Duodenal mucosa (tissue), 2 donors: ENCODE measurements at regions not wholly inside any gene's neighbourhood (a gene's known extent, or its start where the extent isn't known, plus 50 kb on each side); places are given as distances from the start of the nearest gene placed in this dataset.

Experiments
- H3K27ac ChIP-seq: one replicate; pipeline ENCODE4 v1.7.0; 2013; ENCODE audit warnings: low read depth, low read length
- H3K27me3 ChIP-seq, 2 donors: one replicate each; pipeline ENCODE4 v1.7.0; 2013; ENCODE audit warnings: low read length in 2 of 2, control low read depth in 1 of 2; ENCODE audit not compliant: insufficient read depth in 2 of 2, control insufficient read depth in 1 of 2
- H3K36me3 ChIP-seq, 2 donors: one replicate each; pipeline ENCODE4 v1.7.0; 2013; ENCODE audit warnings: low read length in 2 of 2, control low read depth in 1 of 2; ENCODE audit not compliant: insufficient read depth in 2 of 2, control insufficient read depth in 1 of 2
- H3K4me1 ChIP-seq, 2 donors: one replicate each; pipeline ENCODE4 v1.7.0; 2013; ENCODE audit warnings: low read length in 2 of 2, control low read depth in 1 of 2; ENCODE audit not compliant: insufficient read depth in 2 of 2, control insufficient read depth in 1 of 2
- H3K4me3 ChIP-seq, 2 donors: one replicate each; pipeline ENCODE4 v1.7.0; 2013; ENCODE audit warnings: low read length in 2 of 2, low read depth in 1 of 2
- H3K9ac ChIP-seq, 2 donors: one replicate each; pipeline ENCODE4 v1.7.0; 2013; ENCODE audit warnings: low read length in 2 of 2, low read depth in 1 of 2
- H3K9me3 ChIP-seq, 2 donors: one replicate each; pipeline ENCODE4 v1.7.0; 2013; ENCODE audit warnings: low read length in 2 of 2, control low read depth in 1 of 2; ENCODE audit not compliant: control insufficient read depth in 1 of 2

DNA sequence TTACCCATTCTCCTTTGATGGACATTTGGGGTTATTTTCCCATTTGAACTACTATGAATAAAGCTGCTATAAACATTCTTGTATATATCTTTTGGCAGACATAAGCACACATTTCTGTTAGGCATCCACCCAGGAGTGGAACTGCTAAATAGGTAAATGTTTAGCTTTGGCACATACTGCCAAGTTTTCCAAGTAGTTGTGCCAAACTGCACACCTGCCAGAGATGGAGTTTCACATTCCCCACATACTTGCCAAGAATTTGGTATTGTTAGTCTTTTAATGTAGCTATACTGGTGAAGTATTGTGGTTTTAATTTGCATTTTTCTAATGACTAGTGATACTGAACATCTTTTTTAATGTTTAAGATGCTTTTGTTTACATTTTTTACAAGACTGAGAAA, 201.0 kb downstream of the GXYLT1 start:
- Histone ChIP-seq H3K4me1 (no peaks in the 10 kb centered on the region), H3K27me3 (no peaks in the 10 kb centered on the region), H3K9ac (no peak overlapping the region), H3K36me3 (no peaks in the 10 kb centered on the region), H3K9me3 (peaks cover 6 to 9% of the 10 kb centered on the region in 2 donors), H3K27ac (no peak overlapping the region), H3K4me3 (no peak overlapping the region)

DNA sequence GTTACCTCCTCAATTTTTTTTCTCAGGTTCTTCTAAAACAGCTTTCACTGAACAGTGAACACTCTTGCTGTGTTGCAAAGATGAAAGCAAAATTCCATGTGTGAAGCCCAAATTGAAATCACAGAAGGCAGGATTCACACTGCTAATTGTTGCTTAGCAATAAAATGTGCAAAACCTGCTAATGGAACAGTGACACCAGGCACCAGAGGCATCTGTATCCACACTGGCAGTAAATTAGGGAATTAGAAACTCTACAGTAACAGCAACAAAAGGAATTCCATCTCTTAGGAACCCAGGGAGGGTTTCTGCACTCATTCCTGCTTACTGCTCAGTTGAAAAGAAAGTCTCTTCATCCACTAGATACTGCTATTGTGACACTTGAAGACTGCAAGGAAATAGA, 202.3 kb downstream of the GXYLT1 start:
- H3K4me1 ChIP-seq: no peaks in the 10 kb centered on the region
- H3K4me3 ChIP-seq: no peak overlapping the region
- no peaks in the 10 kb centered on the region for H3K36me3 ChIP-seq
- H3K9me3 ChIP-seq: peaks cover 6 to 9% of the 10 kb centered on the region in 2 donors
- H3K27me3 ChIP-seq: no peaks in the 10 kb centered on the region
- H3K27ac ChIP-seq: no peak overlapping the region
- no peak overlapping the region for H3K9ac ChIP-seq

GRCh38 chr12:41941079-41941478, 203.6 kb downstream of the GXYLT1 start:
- H3K9ac ChIP-seq: no peak overlapping the region
- H3K36me3 ChIP-seq: no peaks in the 10 kb centered on the region
- no peaks in the 10 kb centered on the region for H3K27me3 ChIP-seq
- H3K27ac ChIP-seq: no peak overlapping the region
- H3K4me3 ChIP-seq: no peak overlapping the region
- H3K4me1 ChIP-seq: no peaks in the 10 kb centered on the region
- H3K9me3 ChIP-seq: peaks cover 3 to 4% of the 10 kb centered on the region in 2 donors

- H3K9me3 ChIP-seq: no peaks in the 10 kb centered on the region
- H3K27ac ChIP-seq: no peak overlapping the region
- H3K36me3 ChIP-seq: no peaks in the 10 kb centered on the region
- H3K4me1 ChIP-seq: no peaks in the 10 kb centered on the region
- H3K4me3 ChIP-seq: no peak overlapping the region
- no peaks in the 10 kb centered on the region for H3K27me3 ChIP-seq
- H3K9ac ChIP-seq: no peak overlapping the region
Observed at GRCh38 chr12:41940571-41940970, 204.1 kb downstream of the GXYLT1 start.

DNA sequence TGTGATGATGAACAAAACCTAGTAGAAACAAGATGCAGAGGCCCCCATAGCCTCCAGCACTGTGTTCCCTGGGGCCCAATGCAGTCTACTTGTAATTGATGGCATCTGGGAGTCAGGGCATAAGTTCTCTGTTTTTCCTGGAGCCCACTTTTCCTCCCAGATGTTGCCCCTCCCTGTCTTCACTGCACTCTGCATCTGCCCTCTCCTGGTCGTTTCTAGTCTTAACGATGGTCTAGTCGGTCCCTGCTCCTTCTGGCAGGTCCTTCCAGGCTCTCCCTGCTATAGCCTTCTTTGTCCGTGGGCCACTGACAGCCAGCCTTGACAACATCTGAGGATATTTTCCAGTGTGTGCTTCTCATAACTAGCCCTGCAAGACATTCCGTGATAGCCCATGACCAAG, 208.3 kb downstream of the GXYLT1 start:
- Histone ChIP-seq H3K27me3 (no peaks in the 10 kb centered on the region), H3K9ac (no peak overlapping the region), H3K4me1 (peaks cover 0 to 3% of the 10 kb centered on the region in 2 donors), H3K9me3 (no peaks in the 10 kb centered on the region), H3K4me3 (no peak overlapping the region), H3K27ac (no peak overlapping the region), H3K36me3 (no peaks in the 10 kb centered on the region)

- H3K27ac ChIP-seq: no peak overlapping the region
- H3K9ac ChIP-seq: no peak overlapping the region
- no peak overlapping the region for H3K4me3 ChIP-seq
- peaks cover 0 to 3% of the 10 kb centered on the region in 2 donors for H3K4me1 ChIP-seq
- H3K27me3 ChIP-seq: no peaks in the 10 kb centered on the region
- no peaks in the 10 kb centered on the region for H3K36me3 ChIP-seq
- no peaks in the 10 kb centered on the region for H3K9me3 ChIP-seq
Observed at GRCh38 chr12:41935911-41936310, 208.8 kb downstream of the GXYLT1 start.

DNA sequence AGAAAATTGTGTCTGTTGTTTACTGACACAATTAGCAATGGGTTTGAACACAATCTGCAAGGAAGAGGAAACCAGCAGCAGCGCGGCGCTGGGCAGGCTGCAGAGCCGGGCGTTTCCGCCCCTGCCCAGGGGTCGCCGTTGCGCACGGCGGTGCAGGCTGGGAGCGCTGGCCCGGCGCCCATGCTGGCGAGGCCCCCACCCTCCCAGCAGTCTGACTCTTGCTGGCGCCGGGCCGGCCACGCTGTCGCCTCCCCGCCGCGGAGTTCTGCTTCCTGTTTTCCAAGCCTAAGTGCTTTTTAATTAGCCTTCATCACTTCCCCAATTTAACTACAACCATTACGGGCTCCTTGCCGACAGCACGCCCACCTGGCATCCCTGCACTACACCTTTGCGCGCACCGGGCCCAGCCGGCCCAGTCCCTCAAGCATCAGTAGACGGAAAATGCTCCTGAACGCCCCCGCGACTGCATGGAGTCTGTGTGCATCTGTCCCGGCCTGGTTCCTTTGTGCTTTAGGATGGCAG, 212.1 kb downstream of the GXYLT1 start:
- H3K4me1 ChIP-seq: peaks cover 0 to 3% of the 10 kb centered on the region in 2 donors
- H3K27me3 ChIP-seq: no peaks in the 10 kb centered on the region
- H3K4me3 ChIP-seq: peak overlapping the region; percentile 53 to 66
- H3K9me3 ChIP-seq: no peaks in the 10 kb centered on the region
- H3K36me3 ChIP-seq: no peaks in the 10 kb centered on the region
- no peak overlapping the region for H3K9ac ChIP-seq
- H3K27ac ChIP-seq: no peak overlapping the region

- peaks cover 0 to 3% of the 10 kb centered on the region in 2 donors for H3K4me1 ChIP-seq
- H3K4me3 ChIP-seq: peak overlapping the region; percentile 23 to 26
- H3K27me3 ChIP-seq: no peaks in the 10 kb centered on the region
- no peak overlapping the region for H3K27ac ChIP-seq
- H3K36me3 ChIP-seq: no peaks in the 10 kb centered on the region
- no peak overlapping the region for H3K9ac ChIP-seq
- no peaks in the 10 kb centered on the region for H3K9me3 ChIP-seq
Observed at GRCh38 chr12:41930866-41931437, 213.7 kb downstream of the GXYLT1 start.

GRCh38 chr12:41924111-41924510, 220.6 kb downstream of the GXYLT1 start:
- no peaks in the 10 kb centered on the region for H3K9me3 ChIP-seq
- H3K27me3 ChIP-seq: no peaks in the 10 kb centered on the region
- H3K9ac ChIP-seq: no peak overlapping the region
- no peak overlapping the region for H3K4me3 ChIP-seq
- no peak overlapping the region for H3K27ac ChIP-seq
- H3K4me1 ChIP-seq: no peaks in the 10 kb centered on the region
- no peaks in the 10 kb centered on the region for H3K36me3 ChIP-seq

GRCh38 chr12:41923351-41923750, 221.3 kb downstream of the GXYLT1 start:
- H3K9me3 ChIP-seq: no peaks in the 10 kb centered on the region
- H3K4me3 ChIP-seq: no peak overlapping the region
- H3K27ac ChIP-seq: no peak overlapping the region
- no peak overlapping the region for H3K9ac ChIP-seq
- no peaks in the 10 kb centered on the region for H3K27me3 ChIP-seq
- H3K4me1 ChIP-seq: no peaks in the 10 kb centered on the region
- H3K36me3 ChIP-seq: no peaks in the 10 kb centered on the region
